DND-41 (cell line): ENCODE measurements at regions not wholly inside any gene's neighbourhood (a gene's known extent, or its start where the extent isn't known, plus 50 kb on each side); places are given as distances from the start of the nearest gene placed in this dataset.

Experiments
- ATAC-seq: fragments of 200-7000 bp; cut with Tn5 transposase; 3 replicates; pipeline ENCODE4 v1.9.1; 2021; ENCODE audit warnings: low read depth; ENCODE audit not compliant: insufficient read depth
- DNase-seq: peaks from one replicate; pipeline ENCODE4 v3.0.0-alpha.2; 2020
- H2AFZ ChIP-seq: 2 replicates; pipeline ENCODE4 v1.6.0; 2012; ENCODE audit warnings: low read depth, low read length
- H3K27ac ChIP-seq: 2 replicates; pipeline ENCODE4 v1.5.1; 2012; ENCODE audit warnings: low read length, inconsistent platforms
- H3K27me3 ChIP-seq: fragments of 200-600 bp; sonication (generic); 2 replicates; pipeline ENCODE4 v1.6.0; 2012; ENCODE audit warnings: low read length, mild to moderate bottlenecking, inconsistent platforms; ENCODE audit not compliant: insufficient read depth, poor library complexity
- H3K36me3 ChIP-seq: 2 replicates; pipeline ENCODE4 v1.5.1; 2012; ENCODE audit warnings: low read length, inconsistent platforms; ENCODE audit not compliant: insufficient read depth
- H3K4me1 ChIP-seq: 2 replicates; pipeline ENCODE4 v1.5.1; 2012; ENCODE audit warnings: mild to moderate bottlenecking, low read length; ENCODE audit not compliant: insufficient read depth
- H3K4me2 ChIP-seq: 2 replicates; pipeline ENCODE4 v1.6.0; 2012; ENCODE audit warnings: mild to moderate bottlenecking, moderate library complexity, low read length, inconsistent platforms; ENCODE audit not compliant: insufficient read depth
- H3K4me3 ChIP-seq, 2 experiments: fragments of 200-600 bp in 1 of 2; shearing (Covaris generic) in 1 of 2; 2 replicates each; pipeline ENCODE4 v1.5.1; 2012 to 2016; ENCODE audit warnings: inconsistent platforms in 2 of 2, low read length in 2 of 2, mild to moderate bottlenecking in 2 of 2, low read depth in 1 of 2, moderate library complexity in 1 of 2
- H3K79me2 ChIP-seq: 2 replicates; pipeline ENCODE4 v1.6.0; 2012; ENCODE audit warnings: low read length, inconsistent platforms; ENCODE audit not compliant: insufficient read depth
- H3K9ac ChIP-seq: 2 replicates; pipeline ENCODE4 v1.6.0; 2012; ENCODE audit warnings: low read depth, mild to moderate bottlenecking, inconsistent platforms, low read length, moderate library complexity
- H3K9me3 ChIP-seq: 2 replicates; pipeline ENCODE4 v1.5.1; 2012; ENCODE audit warnings: low read length, moderate library complexity, mild to moderate bottlenecking, inconsistent platforms; ENCODE audit not compliant: insufficient read depth, severe bottlenecking
- H4K20me1 ChIP-seq: 2 replicates; pipeline ENCODE4 v1.6.0; 2012; ENCODE audit warnings: low read length; ENCODE audit not compliant: insufficient read depth
- CTCF ChIP-seq: IDR thresholded peaks from 2 replicates; pipeline ENCODE4 v1.5.1; 2012; ENCODE audit warnings: borderline replicate concordance, low read length, moderate library complexity, mild to moderate bottlenecking; ENCODE audit not compliant: poor library complexity, severe bottlenecking; ENCODE audit errors: extremely low read depth
- EZH2 ChIP-seq: IDR thresholded peaks from 3 replicates; pipeline ENCODE4 v1.6.1; 2012; ENCODE audit warnings: borderline replicate concordance, low read depth, mild to moderate bottlenecking, moderate library complexity, low read length, inconsistent platforms; ENCODE audit not compliant: severe bottlenecking

- no peaks in the 10 kb centered on the region for H3K27me3 ChIP-seq
- no peaks in the 10 kb centered on the region for H3K9me3 ChIP-seq
- H3K4me3 ChIP-seq = no peak overlapping the region
- peaks cover 4% of the 10 kb centered on the region; the same call in 1 of the 2 replicates for H3K4me1 ChIP-seq
- H3K79me2 ChIP-seq = no peaks in the 10 kb centered on the region
- H3K9ac ChIP-seq = no peak overlapping the region
- H2AFZ ChIP-seq = no peak overlapping the region
- no peak overlapping the region for H3K27ac ChIP-seq
- H3K36me3 ChIP-seq = no peaks in the 10 kb centered on the region
- ATAC-seq (no peak), DNase-seq (no peak)
- no peak for TF ChIP-seq EZH2
- TF ChIP-seq CTCF = no peak
- H4K20me1 ChIP-seq = no peaks in the 10 kb centered on the region
- H3K4me2 ChIP-seq = no peak overlapping the region
These were observed 54.1 kb upstream of the CAB39 start for GRCh38 chr2:230658577-230658876.

- H3K9me3 ChIP-seq = no peaks in the 10 kb centered on the region
- no peak overlapping the region for H2AFZ ChIP-seq
- no peaks in the 10 kb centered on the region for H4K20me1 ChIP-seq
- no peaks in the 10 kb centered on the region for H3K36me3 ChIP-seq
- peak; percentile 80 for ATAC-seq
- no peak overlapping the region for H3K9ac ChIP-seq
- H3K4me1 ChIP-seq = peaks cover 4% of the 10 kb centered on the region; the same call in 1 of the 2 replicates
- no peak overlapping the region for H3K27ac ChIP-seq
- H3K4me3 ChIP-seq = no peak overlapping the region
- H3K4me2 ChIP-seq = no peak overlapping the region
- H3K79me2 ChIP-seq = no peaks in the 10 kb centered on the region
- DNase-seq = peak; percentile 59
- TF ChIP-seq EZH2 (no peak), CTCF (no peak)
- no peaks in the 10 kb centered on the region for H3K27me3 ChIP-seq
These were observed 53.6 kb upstream of the CAB39 start for GRCh38 chr2:230658877-230659652.

GRCh38 chr2:230660294-230661060 lies 52.2 kb upstream of the CAB39 start:
- Histone ChIP-seq H3K4me1 (peaks cover 4% of the 10 kb centered on the region; the same call in 1 of the 2 replicates), H3K4me2 (no peak overlapping the region), H3K4me3 (no peak overlapping the region), H2AFZ (no peak overlapping the region), H4K20me1 (no peaks in the 10 kb centered on the region), H3K79me2 (no peaks in the 10 kb centered on the region), H3K27ac (no peak overlapping the region), H3K9me3 (no peaks in the 10 kb centered on the region), H3K27me3 (no peaks in the 10 kb centered on the region), H3K36me3 (no peaks in the 10 kb centered on the region), H3K9ac (no peak overlapping the region)
- no peak for TF ChIP-seq EZH2
- no peak for TF ChIP-seq CTCF
- DNase-seq (peak; percentile 48), ATAC-seq (peak; percentile 54; the same call in 2 of the 3 replicates)
